Prostate gland (tissue), 2 donors: ENCODE measurements at regions not wholly inside any gene's neighbourhood (a gene's known extent, or its start where the extent isn't known, plus 50 kb on each side); places are given as distances from the start of the nearest gene placed in this dataset.

Experiments
- DNase-seq: peaks from one replicate; pipeline ENCODE4 v3.0.0-alpha.2; 2019; ENCODE audit warnings: low spot score
- H3K27ac ChIP-seq, 2 donors: fragments of 200-600 bp; sonication (generic); 2 replicates each; pipeline ENCODE4 v1.5.1; 2017 to 2019
- H3K27me3 ChIP-seq: fragments of 200-600 bp; sonication (generic); replicated peaks from 2 replicates; pipeline ENCODE4 v1.5.1; 2019; ENCODE audit not compliant: insufficient read depth
- H3K36me3 ChIP-seq, 2 donors: fragments of 200-600 bp; sonication (generic); 1 replicate in 1 of 2; 2 replicates in 1 of 2; pipeline versions ENCODE4 v1.5.1 to v1.8.1; 2017 to 2019
- H3K4me1 ChIP-seq: fragments of 200-600 bp; sonication (generic); replicated peaks from 2 replicates; pipeline ENCODE4 v1.5.1; 2019
- H3K4me3 ChIP-seq, 2 donors: fragments of 200-600 bp; sonication (generic); 2 replicates each; pipeline ENCODE4 v1.5.1; 2017 to 2019
- H3K9me3 ChIP-seq: fragments of 200-600 bp; sonication (generic); 2 replicates; pipeline ENCODE4 v1.5.1; 2017
- CTCF ChIP-seq, 4 experiments: fragments of 200-600 bp in 2 of 4; fragments of 450-650 bp in 2 of 4; sonication (generic) in 2 of 4; IDR thresholded peaks; 1 replicate in 3 of 4; 2 replicates in 1 of 4; pipeline ENCODE4 v1.5.1; 2016 to 2019; ENCODE audit warnings: antibody characterized with exemption in 4 of 4, mild to moderate bottlenecking in 2 of 4, moderate library complexity in 2 of 4
- POLR2A ChIP-seq: fragments of 450-650 bp; IDR thresholded peaks from one replicate; pipeline ENCODE4 v1.6.1; 2016; ENCODE audit warnings: antibody characterized with exemption, mild to moderate bottlenecking
- POLR2AphosphoS5 ChIP-seq: sonication (generic); formaldehyde crosslinking; IDR thresholded peaks from one replicate; pipeline ENCODE4 v1.6.1; 2017; ENCODE audit warnings: antibody characterized with exemption
- WGBS: methylation state at CpG from one replicate; pipeline ENCODE4 v1.1.5; 2018; 5-methylcytosine and 5-hydroxymethylcytosine counted together
- intact Hi-C: fragments of 100-400 bp; cut with DNase I; formaldehyde crosslinking; loops from one replicate; pipeline ENCODE4 v1.14.2; 2022

- Histone ChIP-seq H3K27ac (no peak overlapping the region), H3K27me3 (no peaks in the 10 kb centered on the region), H3K36me3 (no peaks in the 10 kb centered on the region), H3K9me3 (no peaks in the 10 kb centered on the region), H3K4me3 (no peak overlapping the region), H3K4me1 (no peaks in the 10 kb centered on the region)
- TF ChIP-seq POLR2AphosphoS5 (no peak), CTCF (IDR thresholded peaks at IDR 0.05) (no peak), POLR2A (no peak)
- intact Hi-C loops = no loop called here
- no peak for DNase-seq
Observed at GRCh38 chr6:87784051-87784450, 82.0 kb upstream of the AKIRIN2 start.

GRCh38 chr6:87779542-87779941 lies 77.5 kb upstream of the AKIRIN2 start:
- 94% methylated on average over 2 of the region's 2 CpGs for WGBS
- intact Hi-C loops = no loop called here

DNA sequence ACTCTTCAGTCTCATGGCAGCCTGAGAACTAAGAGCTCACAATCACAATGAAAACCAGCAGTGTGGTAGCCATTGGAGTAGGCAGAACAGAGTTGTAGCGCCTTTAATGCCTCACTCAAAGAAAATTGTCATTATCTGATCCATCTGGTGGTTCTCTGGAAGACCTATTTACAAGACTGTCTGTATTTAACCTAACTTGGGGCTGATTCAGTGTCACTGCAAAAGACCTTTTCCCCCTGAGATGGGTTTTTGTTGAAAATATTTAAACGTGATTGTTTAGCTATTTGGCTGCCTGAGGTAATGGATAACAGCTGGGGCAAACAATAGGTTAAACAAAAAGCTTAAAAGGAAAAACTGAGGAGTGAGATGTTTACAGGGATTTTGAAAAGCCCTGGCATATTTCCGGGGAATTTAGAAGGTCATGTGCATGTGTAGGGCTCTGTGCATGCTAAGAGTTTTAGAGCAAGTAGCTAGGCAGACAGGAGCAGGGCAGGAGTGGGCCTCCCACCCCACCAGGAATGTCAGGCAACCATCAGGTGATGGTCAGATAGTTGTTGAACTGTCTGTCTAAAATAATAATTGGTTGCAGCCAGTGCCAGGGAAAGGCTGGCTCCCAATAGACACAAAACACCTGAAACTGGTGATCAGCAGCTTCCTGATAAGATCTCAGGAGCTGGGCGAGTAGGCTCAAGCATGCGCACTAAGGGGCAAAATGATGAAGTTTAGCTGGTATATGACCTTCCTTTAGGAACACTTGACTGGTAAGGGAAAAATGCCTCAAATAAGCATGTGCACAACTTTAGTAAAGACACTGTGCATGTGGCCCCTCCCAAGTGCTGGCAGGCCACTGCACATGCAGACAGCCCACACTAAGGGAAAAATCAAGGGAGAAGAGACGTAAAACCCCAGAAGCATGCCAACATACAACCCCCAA lies 70.8 kb upstream of the AKIRIN2 start:
- Histone ChIP-seq H3K27ac (no peak overlapping the region), H3K27me3 (no peaks in the 10 kb centered on the region), H3K4me1 (no peaks in the 10 kb centered on the region), H3K36me3 (no peaks in the 10 kb centered on the region), H3K4me3 (no peak overlapping the region), H3K9me3 (no peaks in the 10 kb centered on the region)
- DNase-seq = no peak
- intact Hi-C loops = no loop called here
- 24% methylated on average over 6 of the region's 6 CpGs for WGBS
- TF ChIP-seq POLR2A (no peak), POLR2AphosphoS5 (no peak), CTCF (IDR thresholded peaks at IDR 0.05) (no peak)

More at GRCh38 chr6:87779542-87779941, 77.5 kb upstream of the AKIRIN2 start:
- Histone ChIP-seq H3K27me3 (no peaks in the 10 kb centered on the region), H3K27ac (no peak overlapping the region), H3K36me3 (no peaks in the 10 kb centered on the region), H3K4me1 (no peaks in the 10 kb centered on the region), H3K9me3 (no peaks in the 10 kb centered on the region), H3K4me3 (no peak overlapping the region)
- DNase-seq = no peak
- no peak for TF ChIP-seq POLR2A
- TF ChIP-seq CTCF (IDR thresholded peaks at IDR 0.05) = no peak
- no peak for TF ChIP-seq POLR2AphosphoS5

GRCh38 chr6:87767478-87767877 lies 65.4 kb upstream of the AKIRIN2 start:
- 92% methylated on average over 10 of the region's 10 CpGs for WGBS
- no peak overlapping the region for H3K4me3 ChIP-seq
- H3K9me3 ChIP-seq = no peaks in the 10 kb centered on the region
- no peaks in the 10 kb centered on the region for H3K27me3 ChIP-seq
- H3K27ac ChIP-seq = no peak overlapping the region
- TF ChIP-seq POLR2AphosphoS5 (no peak), CTCF (IDR thresholded peaks at IDR 0.05) (no peak), POLR2A (no peak)
- DNase-seq = no peak
- H3K4me1 ChIP-seq = no peaks in the 10 kb centered on the region
- intact Hi-C loops = no loop called here
- no peaks in the 10 kb centered on the region for H3K36me3 ChIP-seq

GRCh38 chr6:87766211-87766610 lies 64.2 kb upstream of the AKIRIN2 start:
- whole genome bisulfite sequencing = 23% methylated on average over 2 of the region's 2 CpGs
- Histone ChIP-seq H3K4me3 (no peak overlapping the region), H3K36me3 (no peaks in the 10 kb centered on the region), H3K27me3 (no peaks in the 10 kb centered on the region), H3K27ac (no peak overlapping the region), H3K4me1 (no peaks in the 10 kb centered on the region), H3K9me3 (no peaks in the 10 kb centered on the region)
- intact Hi-C loops = no loop called here
- DNase-seq = no peak
- no peak for TF ChIP-seq POLR2AphosphoS5
- TF ChIP-seq CTCF (IDR thresholded peaks at IDR 0.05) = no peak
- TF ChIP-seq POLR2A = no peak
